NCI-H146 (cell line): ENCODE measurements at regions not wholly inside any gene's neighbourhood (a gene's known extent, or its start where the extent isn't known, plus 50 kb on each side); places are given as distances from the start of the nearest gene placed in this dataset.

Experiments
- DNase-seq: peaks from one replicate; lab custom pipeline; 2025; lab: John Stamatoyannopoulos, UW

- no peak for DNase-seq
Measured at GRCh38 chrX:69083801-69084200, 81.5 kb downstream of the PJA1 start.

GRCh38 chrX:69083361-69083760, 81.9 kb downstream of the PJA1 start:
- no peak for DNase-seq

GRCh38 chrX:69082753-69083150, 82.5 kb downstream of the PJA1 start:
- no peak for DNase-seq

- no peak for DNase-seq
Measured at GRCh38 chrX:69082055-69082752, 83.0 kb downstream of the PJA1 start.

DNA sequence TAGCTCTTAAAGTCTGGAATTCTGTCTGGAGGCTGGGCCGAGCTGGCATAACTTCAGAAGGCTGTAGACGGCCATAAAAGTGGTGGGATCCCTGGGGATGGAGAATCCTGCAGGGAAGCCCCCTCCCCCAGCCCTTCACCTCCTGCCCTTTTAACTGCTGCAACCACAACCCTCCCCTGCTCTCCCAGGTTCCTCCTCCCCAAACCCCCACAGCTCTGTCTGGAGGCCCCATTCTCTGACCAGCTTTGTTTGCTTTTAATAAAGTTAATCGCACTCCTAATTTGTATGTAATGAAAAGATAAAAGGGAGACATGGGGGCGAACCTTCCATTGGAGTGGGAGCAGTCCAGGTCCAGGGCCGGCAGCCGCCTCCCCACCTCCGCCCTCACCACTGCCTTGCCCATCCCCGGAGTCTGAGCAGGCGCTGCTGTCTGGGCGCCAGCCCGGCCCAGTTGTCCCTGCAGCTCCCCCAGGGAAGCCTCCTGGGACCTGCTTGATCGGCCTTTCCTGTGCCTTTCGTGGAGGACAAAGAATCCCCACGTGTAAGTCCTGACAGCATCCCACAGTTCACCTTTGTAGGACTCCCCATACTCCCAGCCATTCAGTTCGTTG, 84.3 kb downstream of the PJA1 start:
- DNase-seq: no peak

DNA sequence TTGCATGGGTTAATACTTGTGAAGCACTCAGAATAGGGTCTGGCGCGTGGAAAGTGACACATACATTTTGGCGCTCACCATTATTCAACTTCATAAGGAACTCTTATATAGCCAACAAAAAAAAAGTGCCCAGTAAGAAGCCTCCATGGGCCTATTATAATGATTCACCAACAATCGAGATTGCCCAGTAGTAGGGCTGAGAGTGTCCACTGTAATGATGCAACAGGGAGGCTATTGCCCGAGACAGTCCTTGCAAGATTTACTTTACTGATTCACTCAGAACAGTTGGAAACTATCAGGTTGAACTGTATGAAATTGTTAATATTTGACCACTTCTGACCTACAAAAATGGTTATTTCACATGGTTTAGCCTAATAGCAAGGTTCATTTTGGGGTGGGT, 86.0 kb downstream of the PJA1 start:
- no peak for DNase-seq

DNA sequence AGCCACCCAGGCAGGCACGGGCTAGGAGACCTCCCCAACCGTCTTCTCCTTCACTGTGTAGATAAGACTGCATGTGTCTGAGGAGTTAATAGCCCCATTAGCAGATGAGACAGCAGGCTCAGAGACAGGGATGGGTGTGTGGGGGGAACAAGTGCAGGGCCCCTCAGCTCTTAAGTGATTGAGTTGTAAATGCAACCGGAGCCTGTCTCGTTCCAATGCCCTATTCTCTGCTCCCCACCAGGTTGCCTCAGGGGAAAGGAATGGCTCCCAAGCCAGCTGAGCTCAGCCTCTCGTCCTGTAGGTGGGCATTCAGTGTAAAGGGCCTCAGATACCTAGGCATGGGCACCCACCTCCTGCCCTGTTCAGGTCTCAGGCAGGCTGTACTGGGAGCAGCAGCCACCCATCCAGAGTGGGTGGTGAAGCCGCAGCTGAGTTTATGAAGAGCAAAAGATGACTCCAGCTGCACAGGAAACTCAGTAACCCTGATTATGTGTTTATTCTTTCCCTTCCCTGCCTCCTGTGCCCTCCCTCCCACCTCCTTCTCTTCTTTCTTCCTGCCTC, 87.3 kb downstream of the PJA1 start:
- no peak for DNase-seq

DNA sequence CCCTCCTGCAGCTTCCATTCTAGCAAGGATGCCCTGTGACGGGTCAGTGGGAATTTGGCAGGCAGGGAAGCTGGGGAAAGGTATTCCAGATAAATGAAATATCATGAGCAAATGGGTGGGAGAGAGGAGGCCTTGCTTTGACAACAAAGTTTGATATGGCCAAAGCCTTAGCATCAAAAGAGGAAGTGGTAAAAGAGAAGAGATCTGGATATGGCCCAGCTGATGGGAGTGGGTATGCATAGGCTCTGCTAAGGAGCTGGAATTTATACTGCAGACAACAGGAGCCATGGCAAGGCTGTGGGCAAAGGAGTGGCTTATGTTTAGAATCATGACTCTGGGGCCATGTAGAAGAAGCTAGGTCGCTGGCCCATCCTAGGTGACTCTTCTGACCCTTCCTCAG, 89.2 kb downstream of the PJA1 start:
- DNase-seq: no peak

- no peak for DNase-seq
Measured at GRCh38 chrX:69074726-69075125, 90.5 kb downstream of the PJA1 start.

- DNase-seq: no peak
Measured at GRCh38 chrX:69073721-69074120, 91.5 kb downstream of the PJA1 start.

DNA sequence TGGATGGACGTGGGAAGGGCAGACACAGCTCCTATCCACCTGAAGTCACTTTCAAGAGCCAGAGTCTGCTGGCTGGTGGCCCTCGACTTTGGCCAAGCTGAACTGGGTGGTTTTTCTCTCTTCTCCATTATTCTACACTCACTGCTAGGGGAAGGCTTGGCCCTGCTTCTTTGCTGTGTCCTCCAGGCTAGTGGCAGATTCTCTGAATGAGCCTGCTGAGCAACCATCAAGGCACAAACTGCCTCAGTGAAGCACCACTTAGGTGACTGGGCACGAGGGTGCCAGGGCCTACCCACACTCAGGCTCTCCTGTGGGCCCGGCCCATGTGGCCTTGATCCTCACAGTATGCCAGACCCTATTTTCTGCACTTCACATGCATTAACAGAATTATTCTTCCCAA, 92.0 kb downstream of the PJA1 start:
- no peak for DNase-seq

DNA sequence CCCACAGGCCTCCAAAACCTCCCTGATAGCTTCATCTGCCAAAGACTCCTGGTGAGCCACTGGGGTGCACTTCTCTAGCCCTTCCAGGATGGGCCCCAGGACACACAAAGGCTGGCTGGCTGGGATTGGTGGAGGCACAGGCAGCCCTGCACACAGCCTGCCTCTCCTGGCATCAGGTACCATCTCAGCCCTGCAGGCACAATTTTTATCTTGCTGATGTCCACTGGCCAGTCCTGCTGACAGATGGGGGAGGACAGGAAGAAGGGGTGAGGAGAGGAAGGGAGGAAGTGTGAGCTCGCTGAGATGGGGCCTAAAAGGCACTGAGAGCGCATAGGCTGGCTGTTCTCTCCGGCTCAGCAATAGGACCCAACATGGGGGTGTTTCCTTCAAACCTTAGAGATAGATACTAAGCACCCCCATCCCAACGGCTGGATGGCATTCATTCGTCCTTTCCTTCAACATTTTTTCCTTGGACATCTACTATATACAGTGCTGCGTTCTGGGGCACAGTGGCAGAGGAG, 92.7 kb downstream of the PJA1 start:
- DNase-seq: no peak

DNA sequence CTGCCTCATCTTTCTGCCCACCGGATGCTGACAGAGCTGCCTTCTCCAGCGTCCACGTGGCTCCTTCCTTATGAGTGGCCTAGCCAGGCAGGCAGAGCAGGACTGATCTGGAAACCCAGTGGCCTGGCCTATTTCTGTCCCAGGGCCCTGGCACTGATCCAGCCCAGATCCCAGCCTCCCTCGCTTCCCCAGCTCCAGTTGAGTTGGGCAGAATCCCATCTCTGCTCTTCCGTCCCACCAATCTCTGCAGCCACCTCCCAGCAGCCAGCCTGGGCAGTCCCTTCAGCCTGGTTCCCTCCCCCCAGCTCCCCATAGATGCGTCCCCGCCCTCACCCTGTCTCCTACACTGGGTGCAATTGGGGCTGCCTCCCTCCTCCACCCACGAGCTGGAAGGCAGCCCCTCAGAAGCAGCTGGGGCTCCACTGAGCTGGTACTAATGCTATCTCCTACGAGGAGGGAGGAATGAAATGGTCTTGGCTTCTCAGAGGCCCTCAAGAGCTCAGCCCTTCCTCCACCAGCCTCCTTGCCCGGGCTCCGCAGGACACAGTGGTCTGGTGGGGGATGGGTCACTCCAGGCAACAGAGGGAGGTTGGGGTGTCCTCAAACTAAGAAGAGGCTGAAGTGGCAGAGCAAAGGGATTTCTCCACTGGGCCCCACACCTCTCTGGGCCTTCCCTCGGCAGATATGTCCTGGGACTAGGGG, 94.2 kb downstream of the PJA1 start:
- no peak for DNase-seq

- DNase-seq: no peak
Measured at GRCh38 chrX:69069876-69070275, 95.4 kb downstream of the PJA1 start.

DNA sequence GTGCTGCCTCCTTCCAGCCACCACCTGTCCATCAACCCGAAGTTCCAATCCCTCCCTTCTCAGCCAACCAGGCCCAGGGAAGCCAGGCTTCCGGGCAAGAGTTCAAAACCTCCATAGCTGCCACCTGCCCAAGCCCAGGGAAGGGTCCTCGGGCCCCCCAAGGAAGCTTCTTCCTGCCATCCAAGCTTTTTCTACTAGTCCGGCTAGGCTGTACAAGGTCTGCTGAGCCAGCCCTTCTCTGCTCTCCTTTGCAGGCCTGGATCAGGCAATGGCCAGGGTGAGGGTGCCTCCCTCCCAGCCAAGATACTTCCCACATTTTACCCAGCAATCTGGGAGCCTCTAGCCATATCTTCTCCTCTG, 96.2 kb downstream of the PJA1 start:
- DNase-seq: no peak

DNA sequence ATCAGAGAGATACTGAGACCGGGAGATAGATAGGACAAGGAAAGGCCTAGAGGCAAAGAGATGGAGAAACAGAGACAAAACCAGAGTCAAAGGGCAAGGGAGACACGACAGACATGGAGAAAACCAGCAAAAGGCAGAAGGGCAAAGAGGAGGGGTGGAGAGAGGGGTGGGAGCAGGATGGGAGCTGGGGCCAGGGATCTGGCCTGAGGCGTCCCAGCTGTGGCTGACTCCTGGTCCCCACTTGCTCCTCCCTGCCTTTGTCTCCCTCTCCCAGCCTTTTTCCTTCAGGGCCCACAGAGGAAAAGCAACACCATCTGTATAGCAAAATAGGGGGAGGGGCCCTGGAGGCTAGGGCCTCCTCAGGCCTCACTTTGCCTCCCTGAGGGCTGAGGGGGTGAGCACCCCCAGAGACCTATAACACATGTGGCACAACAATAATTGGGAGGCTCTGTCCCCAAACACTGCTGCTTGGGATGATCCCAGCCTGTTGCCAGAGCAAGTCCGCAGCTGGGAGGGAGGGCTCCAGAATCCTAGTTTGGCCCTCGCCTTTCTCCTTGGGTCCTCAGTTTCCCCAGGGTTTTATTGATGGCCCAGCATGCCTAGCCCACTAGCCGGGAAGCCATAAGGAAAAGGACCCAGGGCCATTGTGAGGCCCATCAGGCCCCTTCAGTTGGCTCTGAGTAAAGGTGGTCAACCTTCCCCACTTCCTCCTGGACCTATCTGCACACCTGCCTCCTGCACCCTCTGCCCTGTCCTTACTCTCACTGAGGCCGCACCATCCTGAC, 96.8 kb downstream of the PJA1 start:
- no peak for DNase-seq

- no peak for DNase-seq
Measured at GRCh38 chrX:69067841-69068240, 97.4 kb downstream of the PJA1 start.

DNA sequence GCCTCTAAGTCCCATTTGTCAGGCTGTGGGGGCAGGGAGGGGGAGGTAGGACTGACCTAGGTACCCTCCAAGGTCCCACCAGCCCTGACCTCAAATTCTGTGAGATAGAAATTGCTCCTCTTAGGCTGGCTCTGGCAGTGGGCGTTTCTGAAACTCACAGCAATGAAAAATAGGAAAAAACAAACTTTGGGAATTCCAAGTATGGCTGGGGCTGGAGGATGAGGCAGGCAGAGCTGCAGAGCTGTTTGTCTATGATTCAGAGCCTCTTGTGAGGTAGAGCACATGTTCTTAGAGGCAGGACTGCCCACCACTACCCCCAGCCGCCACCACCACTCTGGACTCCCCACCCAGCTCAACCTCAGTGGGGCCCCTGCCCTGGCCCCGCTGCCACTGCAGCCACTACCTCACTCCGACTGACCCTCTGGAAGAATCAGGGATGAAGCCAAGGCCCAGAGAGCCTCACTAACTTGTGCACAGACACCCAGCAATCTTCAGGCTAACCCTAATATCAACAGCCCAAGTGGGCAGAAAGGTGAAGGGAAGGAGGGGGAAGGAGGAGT, 98.2 kb downstream of the PJA1 start:
- no peak for DNase-seq

DNA sequence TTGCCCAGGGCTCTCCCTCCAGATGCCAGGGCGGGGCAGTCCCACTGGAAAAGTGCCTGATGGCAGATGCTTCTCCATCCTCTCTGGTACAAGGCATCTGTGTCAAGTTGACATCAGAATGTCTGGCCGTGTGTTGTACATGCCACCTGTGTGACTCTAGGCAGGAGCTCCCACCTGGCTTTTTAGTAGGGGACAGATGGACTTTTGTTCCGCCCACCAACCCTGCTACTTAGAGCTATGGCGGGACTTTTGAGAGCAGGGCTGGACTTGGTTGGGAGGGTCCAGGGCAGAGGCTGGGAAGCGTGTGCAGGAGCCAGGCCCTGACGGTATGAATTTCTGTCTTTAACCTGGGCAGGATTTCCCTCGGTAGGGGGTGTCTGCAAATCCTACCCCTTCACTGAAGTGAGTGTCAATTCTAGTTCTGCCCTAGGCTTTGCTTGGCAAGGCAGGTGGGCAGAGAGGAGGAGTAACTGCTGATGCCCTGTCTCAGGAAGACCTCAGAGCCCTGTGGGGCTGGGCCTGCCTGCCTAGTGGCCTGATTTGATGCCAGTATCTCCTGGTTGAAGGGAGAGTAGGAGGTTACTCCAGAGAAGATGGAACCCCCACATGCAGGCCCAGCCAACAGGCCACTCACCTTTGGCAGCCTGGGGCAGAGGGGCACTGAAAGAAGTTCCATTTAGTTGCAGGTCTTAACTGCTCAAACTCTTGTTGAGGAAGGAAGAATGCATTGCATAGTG, 99.1 kb downstream of the PJA1 start:
- no peak for DNase-seq

DNA sequence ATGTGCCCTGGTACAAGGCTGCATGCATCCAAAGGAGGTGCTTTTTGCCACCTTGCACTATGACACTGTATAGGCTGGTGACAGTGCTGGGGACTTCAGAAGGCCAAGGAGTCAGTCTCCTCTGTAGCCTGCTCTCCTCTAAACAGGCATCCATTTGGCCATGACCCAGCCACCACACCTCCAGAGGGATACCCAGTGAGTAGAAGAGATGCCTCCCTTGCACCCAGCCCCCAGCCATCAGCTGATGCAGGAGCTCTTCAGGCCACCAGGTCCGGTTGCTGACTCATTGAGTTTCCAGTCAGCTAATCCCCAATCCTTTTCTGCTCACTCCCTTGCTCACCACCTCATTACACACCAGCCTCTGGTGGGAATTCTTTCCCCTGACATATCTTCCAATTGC, 99.8 kb downstream of the PJA1 start:
- no peak for DNase-seq

DNA sequence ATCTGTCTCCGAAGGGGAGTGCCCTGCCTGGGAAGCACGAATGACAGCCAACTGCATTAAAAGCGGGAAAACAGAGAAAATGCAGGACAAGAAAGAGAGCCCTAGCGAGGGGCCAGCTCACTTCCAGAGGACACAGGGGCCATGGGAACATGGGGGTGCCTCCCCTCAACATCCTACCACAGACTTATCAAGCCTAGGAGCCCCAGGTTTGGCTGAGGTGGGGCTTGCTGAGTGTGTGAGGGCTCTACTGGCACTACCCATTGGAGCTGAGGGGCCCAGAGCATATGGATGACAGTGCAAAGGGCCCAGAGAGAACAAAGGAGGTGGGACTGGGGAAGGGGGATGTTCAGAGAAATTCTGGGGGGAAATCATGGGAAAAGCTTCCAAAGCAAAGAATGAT, 101.8 kb downstream of the PJA1 start:
- no peak for DNase-seq
